Natural killer cell (primary cell): ENCODE measurements at regions not wholly inside any gene's neighbourhood (a gene's known extent, or its start where the extent isn't known, plus 50 kb on each side); places are given as distances from the start of the nearest gene placed in this dataset.

Experiments used
- ATAC-seq, 3 donors: fragments of 150-1000 bp in 2 of 3; fragments of 200-7000 bp in 1 of 3; cut with Tn5 transposase; 1 replicate in 1 of 3; 2 replicates in 2 of 3; pipeline ENCODE4 v1.10.0; 2021; ENCODE audit warnings: mild to moderate bottlenecking in 2 of 3, moderate library complexity in 2 of 3
- DNase-seq, 2 donors: peaks; one replicate each; pipeline versions ENCODE4 v3.0.0 to v3.0.0-alpha.2; 2013 to 2021; ENCODE audit warnings: mixed read lengths in 1 of 2
- H3K27ac ChIP-seq: one replicate; pipeline ENCODE4 v1.5.1; 2013; ENCODE audit warnings: mild to moderate bottlenecking, low read length
- H3K27me3 ChIP-seq: one replicate; pipeline ENCODE4 v1.6.1; 2013; ENCODE audit warnings: low read length; ENCODE audit not compliant: control insufficient read depth, insufficient read depth
- H3K36me3 ChIP-seq: one replicate; pipeline ENCODE4 v1.6.1; 2013; ENCODE audit warnings: low read length; ENCODE audit not compliant: control insufficient read depth, insufficient read depth
- H3K4me1 ChIP-seq: one replicate; pipeline ENCODE4 v1.6.1; 2013; ENCODE audit warnings: low read length; ENCODE audit not compliant: control insufficient read depth, insufficient read depth
- H3K4me3 ChIP-seq: one replicate; pipeline ENCODE4 v1.5.1; 2013; ENCODE audit warnings: low read length
- H3K9me3 ChIP-seq: one replicate; pipeline ENCODE4 v1.6.1; 2013; ENCODE audit warnings: low read length; ENCODE audit not compliant: control insufficient read depth, insufficient read depth
- H3K27ac Mint-ChIP-seq, 2 donors: one replicate each; pipeline ENCODE4 v1.8.0; 2022; ENCODE audit warnings: mild to moderate bottlenecking in 2 of 2, mixed read lengths in 2 of 2, moderate library complexity in 1 of 2
- H3K27me3 Mint-ChIP-seq, 2 donors: one replicate each; pipeline ENCODE4 v1.8.0; 2022; ENCODE audit warnings: low read depth in 2 of 2, mixed read lengths in 2 of 2
- H3K36me3 Mint-ChIP-seq: one replicate; pipeline ENCODE4 v1.8.0; 2022; ENCODE audit warnings: mixed read lengths
- H3K4me1 Mint-ChIP-seq, 2 donors: one replicate each; pipeline ENCODE4 v1.8.0; 2022; ENCODE audit warnings: mixed read lengths in 2 of 2
- H3K4me3 Mint-ChIP-seq: one replicate; pipeline ENCODE4 v1.8.0; 2022; ENCODE audit warnings: mild to moderate bottlenecking, moderate library complexity, mixed read lengths
- H3K9me3 Mint-ChIP-seq, 2 donors: one replicate each; pipeline ENCODE4 v1.8.0; 2022; ENCODE audit warnings: mixed read lengths in 2 of 2
- WGBS: methylation state at CpG from one replicate; pipeline ENCODE4 v1.1.7; 2013; ENCODE audit warnings: missing lambda C conversion rate; ENCODE audit not compliant: insufficient coverage; 5-methylcytosine and 5-hydroxymethylcytosine counted together
- intact Hi-C: fragments of 100-400 bp; cut with micrococcal nuclease; formaldehyde crosslinking; loops from one replicate; pipeline ENCODE4 v1.14.2; 2022
- TF ChIP-seq, protein P1 (sequence below): fragments of 200-600 bp; IDR thresholded peaks from one replicate; pipeline ENCODE4 v1.8.0; 2022; ENCODE audit warnings: antibody characterized with exemption

DNA sequence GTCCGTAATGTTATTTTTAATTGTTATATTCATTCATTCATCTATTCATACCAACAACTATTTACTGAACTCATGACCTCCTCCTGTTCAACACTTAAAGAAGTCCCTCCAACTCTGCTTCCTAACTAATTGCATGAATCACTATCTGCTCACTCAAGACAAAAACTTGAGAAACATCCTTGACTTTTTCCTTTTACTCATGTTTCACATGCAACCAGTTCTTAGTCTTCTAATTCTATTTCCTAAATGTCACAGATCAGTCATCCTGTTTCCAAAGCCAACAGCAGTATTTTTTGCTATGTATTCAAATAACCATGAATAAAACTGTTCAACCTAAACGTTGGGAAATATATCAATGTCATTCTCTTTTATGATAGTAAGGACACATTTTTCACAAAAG lies 124.6 kb upstream of the GBE1 start:
- intact Hi-C loops = no loop called here
- Histone ChIP-seq H3K27me3 (no peaks in the 10 kb centered on the region), H3K27ac (no peak overlapping the region), H3K4me3 (no peak overlapping the region), H3K36me3 (no peaks in the 10 kb centered on the region), H3K9me3 (no peaks in the 10 kb centered on the region), H3K4me1 (no peaks in the 10 kb centered on the region)
- Mint-ChIP-seq H3K4me1 (no peaks in the 10 kb centered on the region), H3K9me3 (peaks cover 0 to 4% of the 10 kb centered on the region in 2 donors), H3K4me3 (no peak overlapping the region), H3K36me3 (no peaks in the 10 kb centered on the region), H3K27ac (no peak overlapping the region), H3K27me3 (no peaks in the 10 kb centered on the region)
- WGBS = no CpG with 5 or more reads among the region's 2 CpGs
- TF ChIP-seq, protein P1, sequence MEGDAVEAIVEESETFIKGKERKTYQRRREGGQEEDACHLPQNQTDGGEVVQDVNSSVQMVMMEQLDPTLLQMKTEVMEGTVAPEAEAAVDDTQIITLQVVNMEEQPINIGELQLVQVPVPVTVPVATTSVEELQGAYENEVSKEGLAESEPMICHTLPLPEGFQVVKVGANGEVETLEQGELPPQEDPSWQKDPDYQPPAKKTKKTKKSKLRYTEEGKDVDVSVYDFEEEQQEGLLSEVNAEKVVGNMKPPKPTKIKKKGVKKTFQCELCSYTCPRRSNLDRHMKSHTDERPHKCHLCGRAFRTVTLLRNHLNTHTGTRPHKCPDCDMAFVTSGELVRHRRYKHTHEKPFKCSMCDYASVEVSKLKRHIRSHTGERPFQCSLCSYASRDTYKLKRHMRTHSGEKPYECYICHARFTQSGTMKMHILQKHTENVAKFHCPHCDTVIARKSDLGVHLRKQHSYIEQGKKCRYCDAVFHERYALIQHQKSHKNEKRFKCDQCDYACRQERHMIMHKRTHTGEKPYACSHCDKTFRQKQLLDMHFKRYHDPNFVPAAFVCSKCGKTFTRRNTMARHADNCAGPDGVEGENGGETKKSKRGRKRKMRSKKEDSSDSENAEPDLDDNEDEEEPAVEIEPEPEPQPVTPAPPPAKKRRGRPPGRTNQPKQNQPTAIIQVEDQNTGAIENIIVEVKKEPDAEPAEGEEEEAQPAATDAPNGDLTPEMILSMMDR = no peak
- DNase-seq = no peak
- no peak for ATAC-seq

DNA sequence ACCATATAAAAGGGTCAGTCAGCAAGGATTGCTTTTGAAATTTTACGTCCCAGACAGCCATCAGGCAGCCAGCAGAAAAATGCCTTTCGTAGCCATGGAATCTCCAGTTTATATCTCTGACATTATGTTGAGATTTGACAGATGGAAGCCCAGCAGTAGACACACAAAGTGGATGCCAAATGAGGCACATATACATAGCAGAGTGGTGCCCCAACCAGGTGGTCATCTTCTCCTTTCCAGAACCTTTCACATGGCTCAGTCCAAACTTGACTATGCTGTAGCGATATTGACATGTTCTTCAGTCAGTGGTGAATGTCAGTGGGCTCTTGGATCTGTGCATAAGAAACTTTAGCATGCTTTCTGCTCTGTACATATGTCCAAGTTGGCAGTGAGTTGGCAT lies 123.3 kb upstream of the GBE1 start:
- no peak for ATAC-seq
- Histone ChIP-seq H3K36me3 (no peaks in the 10 kb centered on the region), H3K27ac (no peak overlapping the region), H3K9me3 (no peaks in the 10 kb centered on the region), H3K4me3 (no peak overlapping the region), H3K27me3 (no peaks in the 10 kb centered on the region), H3K4me1 (no peaks in the 10 kb centered on the region)
- Mint-ChIP-seq H3K27ac (no peak overlapping the region), H3K27me3 (no peaks in the 10 kb centered on the region), H3K36me3 (no peaks in the 10 kb centered on the region), H3K9me3 (peaks cover 0 to 4% of the 10 kb centered on the region in 2 donors), H3K4me1 (no peaks in the 10 kb centered on the region), H3K4me3 (no peak overlapping the region)
- 87% methylated on average over 3 of the region's 3 CpGs for WGBS
- intact Hi-C loops = no loop called here
- no peak for DNase-seq
- TF ChIP-seq, protein P1 = no peak

DNA sequence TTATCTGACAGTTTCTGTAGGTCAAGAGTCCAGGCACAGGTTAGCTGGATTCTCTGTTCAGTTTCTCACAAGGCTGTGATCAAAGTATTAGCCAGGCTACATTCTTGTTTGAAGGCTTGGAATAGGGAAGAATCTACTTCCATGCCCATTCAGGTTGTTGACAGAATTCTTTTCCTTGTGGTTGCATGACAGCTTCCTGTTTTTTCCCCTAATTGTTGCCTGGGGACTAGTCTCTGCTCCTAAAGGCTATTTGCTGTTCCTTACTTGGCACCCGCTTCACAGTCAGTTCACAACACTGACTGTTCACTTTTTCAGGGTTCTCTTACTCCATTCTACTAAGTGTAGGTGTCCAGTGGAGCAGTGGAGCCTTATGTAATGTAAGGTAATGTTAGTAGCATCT lies 115.4 kb upstream of the GBE1 start:
- 100% methylated on average over 1 of the region's 1 CpG for WGBS
- DNase-seq = no peak
- H3K27ac Mint-ChIP-seq = no peak overlapping the region

DNA sequence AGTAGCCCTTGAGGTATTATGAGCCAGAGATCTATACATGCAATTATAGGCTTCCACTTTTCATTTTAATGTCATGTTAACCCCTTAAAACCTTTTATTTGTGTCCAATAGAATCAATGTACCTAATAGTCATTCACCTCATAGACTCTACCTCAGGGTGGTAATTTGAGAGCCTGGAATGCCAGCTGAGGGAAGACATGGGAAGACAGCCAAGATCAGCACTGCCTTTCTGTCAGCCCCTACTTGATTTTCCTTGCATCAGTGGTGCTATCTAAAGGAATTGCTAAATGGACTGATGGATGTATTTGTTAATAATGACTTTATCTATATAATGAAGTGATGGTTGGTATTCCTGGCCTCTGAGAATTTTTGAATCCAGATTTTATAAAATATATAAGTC lies 113.3 kb upstream of the GBE1 start:
- no peaks in the 10 kb centered on the region for H3K4me1 Mint-ChIP-seq
- H3K4me3 ChIP-seq = no peak overlapping the region
- intact Hi-C loops = no loop called here
- no peaks in the 10 kb centered on the region for H3K36me3 Mint-ChIP-seq
- ATAC-seq (no peak), DNase-seq (no peak)
- TF ChIP-seq, protein P1 = no peak
- no peaks in the 10 kb centered on the region for H3K27me3 ChIP-seq
- H3K9me3 Mint-ChIP-seq = peaks cover 2 to 10% of the 10 kb centered on the region in 2 donors
- no peak overlapping the region for H3K4me3 Mint-ChIP-seq
- H3K4me1 ChIP-seq = no peaks in the 10 kb centered on the region
- H3K9me3 ChIP-seq = no peaks in the 10 kb centered on the region
- H3K36me3 ChIP-seq = no peaks in the 10 kb centered on the region
- H3K27me3 Mint-ChIP-seq = no peaks in the 10 kb centered on the region
- H3K27ac Mint-ChIP-seq = no peak overlapping the region
- no peak overlapping the region for H3K27ac ChIP-seq

More for the DNA sequence above, 115.4 kb upstream of the GBE1 start:
- TF ChIP-seq, protein P1 = no peak
- Mint-ChIP-seq H3K4me3 (no peak overlapping the region), H3K4me1 (no peaks in the 10 kb centered on the region), H3K9me3 (peaks cover 2 to 5% of the 10 kb centered on the region in 2 donors), H3K36me3 (no peaks in the 10 kb centered on the region), H3K27me3 (no peaks in the 10 kb centered on the region)
- Histone ChIP-seq H3K36me3 (no peaks in the 10 kb centered on the region), H3K4me1 (no peaks in the 10 kb centered on the region), H3K27ac (no peak overlapping the region), H3K9me3 (no peaks in the 10 kb centered on the region), H3K4me3 (no peak overlapping the region), H3K27me3 (no peaks in the 10 kb centered on the region)
- intact Hi-C loops = no loop called here
- no peak for ATAC-seq
